ENCODE measurements at regions not wholly inside any gene's neighbourhood (a gene's known extent, or its start where the extent isn't known, plus 50 kb on each side); places are given as distances from the start of the nearest gene placed in this dataset.

GRCh38 chr18:39062426-39062825 lies 1496.8 kb upstream of the CELF4 start:
- no peak for DNase-seq (ENCODE audit: low read depth, low spot score)
- H3K27ac ChIP-seq: no peak overlapping the region

GRCh38 chr18:39058386-39059000 lies 1492.9 kb upstream of the CELF4 start:
- no peak for DNase-seq (ENCODE audit: low read depth, low spot score)
- no peak overlapping the region for H3K27ac ChIP-seq

- DNase-seq (ENCODE audit: low read depth, low spot score): no peak
- no peak overlapping the region for H3K27ac ChIP-seq
Observed at GRCh38 chr18:39057423-39058064, 1491.9 kb upstream of the CELF4 start.

GRCh38 chr18:39053571-39053970 lies 1488.0 kb upstream of the CELF4 start:
- no peak overlapping the region for H3K27ac ChIP-seq
- DNase-seq (ENCODE audit: low read depth, low spot score): no peak

- no peak overlapping the region for H3K27ac ChIP-seq
- no peak for DNase-seq (ENCODE audit: low read depth, low spot score)
Observed at GRCh38 chr18:39051013-39051412, 1485.4 kb upstream of the CELF4 start.

- H3K27ac ChIP-seq: no peak overlapping the region
- DNase-seq (ENCODE audit: low read depth, low spot score): no peak
Observed at GRCh38 chr18:39039813-39040212, 1474.2 kb upstream of the CELF4 start.

- H3K27ac ChIP-seq: no peak overlapping the region
- DNase-seq (ENCODE audit: low read depth, low spot score): no peak
Observed at GRCh38 chr18:39037925-39038324, 1472.3 kb upstream of the CELF4 start.

- DNase-seq (ENCODE audit: low read depth, low spot score): no peak
- H3K27ac ChIP-seq: no peak overlapping the region
Observed at GRCh38 chr18:39033312-39033711, 1467.7 kb upstream of the CELF4 start.

GRCh38 chr18:39031647-39032046 lies 1466.0 kb upstream of the CELF4 start:
- no peak for DNase-seq (ENCODE audit: low read depth, low spot score)
- H3K27ac ChIP-seq: no peak overlapping the region

GRCh38 chr18:39030124-39030655 lies 1464.6 kb upstream of the CELF4 start:
- no peak overlapping the region for H3K27ac ChIP-seq
- no peak for DNase-seq (ENCODE audit: low read depth, low spot score)

GRCh38 chr18:39025531-39025930 lies 1459.9 kb upstream of the CELF4 start:
- DNase-seq (ENCODE audit: low read depth, low spot score): no peak
- no peak overlapping the region for H3K27ac ChIP-seq

- H3K27ac ChIP-seq: no peak overlapping the region
- DNase-seq (ENCODE audit: low read depth, low spot score): no peak
Observed at GRCh38 chr18:39019989-39020388, 1454.4 kb upstream of the CELF4 start.

GRCh38 chr18:39007031-39007902 lies 1441.7 kb upstream of the CELF4 start:
- DNase-seq (ENCODE audit: low read depth, low spot score): no peak
- H3K27ac ChIP-seq: no peak overlapping the region

GRCh38 chr18:38996056-38996455 lies 1430.5 kb upstream of the CELF4 start:
- H3K27ac ChIP-seq: no peak overlapping the region
- DNase-seq (ENCODE audit: low read depth, low spot score): no peak

GRCh38 chr18:38993342-38993741 lies 1427.7 kb upstream of the CELF4 start:
- H3K27ac ChIP-seq: no peak overlapping the region

GRCh38 chr18:38984968-38985367 lies 1419.4 kb upstream of the CELF4 start:
- no peak for DNase-seq (ENCODE audit: low read depth, low spot score)
- no peak overlapping the region for H3K27ac ChIP-seq

More at GRCh38 chr18:38993342-38993741, 1427.7 kb upstream of the CELF4 start:
- no peak for DNase-seq (ENCODE audit: low read depth, low spot score)

GRCh38 chr18:38982072-38982471 lies 1416.5 kb upstream of the CELF4 start:
- DNase-seq (ENCODE audit: low read depth, low spot score): no peak
- no peak overlapping the region for H3K27ac ChIP-seq

- H3K27ac ChIP-seq: no peak overlapping the region
- no peak for DNase-seq (ENCODE audit: low read depth, low spot score)
Observed at GRCh38 chr18:38981389-38981788, 1415.8 kb upstream of the CELF4 start.

- no peak overlapping the region for H3K27ac ChIP-seq
- DNase-seq (ENCODE audit: low read depth, low spot score): no peak
Observed at GRCh38 chr18:38980420-38980819, 1414.8 kb upstream of the CELF4 start.

- no peak for DNase-seq (ENCODE audit: low read depth, low spot score)
- no peak overlapping the region for H3K27ac ChIP-seq
Observed at GRCh38 chr18:38972571-38972970, 1407.0 kb upstream of the CELF4 start.

- no peak overlapping the region for H3K27ac ChIP-seq
- no peak for DNase-seq (ENCODE audit: low read depth, low spot score)
Observed at GRCh38 chr18:38971881-38972280, 1406.3 kb upstream of the CELF4 start.
